ENCODE measurements at regions not wholly inside any gene's neighbourhood (a gene's known extent, or its start where the extent isn't known, plus 50 kb on each side); places are given as distances from the start of the nearest gene placed in this dataset.
"Not testable (repeated sequence)": the region's sequence is repeated elsewhere in the genome, so short reads cannot be mapped to it uniquely, and the experiment has no call there.

DNA sequence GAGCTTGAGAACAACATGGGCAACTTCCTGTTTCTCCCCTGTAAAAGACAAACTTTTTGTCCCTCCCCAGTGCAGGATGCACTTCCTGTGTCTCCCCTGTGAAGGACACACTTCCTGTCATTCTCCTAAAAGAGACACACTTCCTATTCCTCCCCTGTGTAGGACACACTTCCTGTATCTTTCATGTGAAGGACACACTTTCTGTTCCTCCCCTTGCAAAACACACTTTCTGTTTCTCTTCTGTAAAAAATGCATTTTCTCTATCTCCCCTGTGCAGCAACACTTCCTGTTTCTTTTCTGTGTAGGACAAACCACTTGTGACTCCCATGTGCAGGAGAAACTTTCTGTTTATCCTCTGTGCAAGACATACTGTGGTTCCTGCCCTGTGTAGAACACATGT lies 488.6 kb upstream of the USP9Y start:
- Mint-ChIP-seq H3K27me3 (no peaks in the 10 kb centered on the region), H3K9me3 (peaks cover 53% of the 10 kb centered on the region), H3K36me3 (ENCODE audit: insufficient read depth) (peaks cover 17% of the 10 kb centered on the region), H3K4me1 (peaks cover 53% of the 10 kb centered on the region), H3K27ac (ENCODE audit: low read depth) (no peak overlapping the region), H3K4me3 (peak overlapping the region; percentile 66)
- DNase-seq (ENCODE audit: low spot score in 2 of 2): no peak
- ATAC-seq (replicated peaks; ENCODE audit: extremely low read depth, poor library complexity, severe bottlenecking): no peak

DNA sequence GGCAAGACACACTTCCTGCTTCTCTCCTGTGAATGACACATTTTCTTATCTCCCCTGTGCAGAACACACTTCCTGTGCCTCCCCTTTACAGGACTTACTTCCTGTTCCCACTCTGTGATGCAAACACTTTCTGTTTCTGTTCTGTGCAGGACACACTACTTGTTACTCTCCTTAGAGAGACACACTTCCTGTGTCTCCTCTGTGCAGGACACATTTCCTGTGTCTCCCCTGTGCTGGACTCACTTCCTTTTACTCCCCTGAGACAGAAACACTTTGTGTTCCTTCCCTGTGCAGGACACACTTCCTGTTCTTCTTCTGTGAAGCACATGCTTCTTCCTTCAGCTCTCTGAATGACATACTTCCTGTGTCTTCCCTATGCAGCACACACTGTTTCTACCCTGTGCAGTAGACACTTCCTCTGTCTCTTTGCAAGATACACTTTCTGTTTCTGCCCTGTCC lies 485.4 kb upstream of the USP9Y start:
- H3K36me3 Mint-ChIP-seq (ENCODE audit: insufficient read depth): peaks cover 19% of the 10 kb centered on the region
- H3K4me1 Mint-ChIP-seq: peaks cover 63% of the 10 kb centered on the region
- DNase-seq (ENCODE audit: low spot score in 2 of 2) (peak in 1 of 2 donors; percentile 37), ATAC-seq (replicated peaks; ENCODE audit: extremely low read depth, poor library complexity, severe bottlenecking) (peak; percentile 85)
- H3K27me3 Mint-ChIP-seq: no peaks in the 10 kb centered on the region
- H3K9me3 Mint-ChIP-seq: peaks cover 64% of the 10 kb centered on the region
- peak overlapping the region; percentile 84 for H3K27ac Mint-ChIP-seq (ENCODE audit: low read depth)
- H3K4me3 Mint-ChIP-seq: peak overlapping the region; percentile 66

DNA sequence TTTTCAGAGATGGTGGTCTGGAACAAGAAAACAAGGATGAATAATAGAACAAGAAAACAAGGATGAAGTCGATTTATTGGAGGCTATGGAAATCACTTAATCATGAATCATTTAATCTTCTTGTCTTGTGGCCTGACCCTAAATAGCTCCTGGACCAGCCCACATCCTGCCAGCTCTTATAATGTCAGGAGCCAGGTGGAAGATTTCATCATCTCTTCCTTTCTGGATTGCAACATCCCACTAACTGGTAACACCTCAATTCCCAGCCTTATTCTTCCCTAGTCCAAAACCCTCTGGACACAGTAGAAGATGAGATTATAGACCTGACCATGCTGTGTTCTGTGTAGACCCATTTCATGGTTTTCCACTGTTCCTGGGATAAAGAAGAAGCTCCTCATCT lies 470.1 kb upstream of the USP9Y start:
- ATAC-seq (replicated peaks; ENCODE audit: extremely low read depth, poor library complexity, severe bottlenecking): no peak
- no peaks in the 10 kb centered on the region for H3K9me3 Mint-ChIP-seq

GRCh38 chrY:12236399-12236798 lies 464.6 kb upstream of the USP9Y start:
- no peaks in the 10 kb centered on the region for H3K36me3 Mint-ChIP-seq (ENCODE audit: insufficient read depth)
- H3K4me3 Mint-ChIP-seq: no peak overlapping the region
- DNase-seq (ENCODE audit: low spot score in 2 of 2) (no peak), ATAC-seq (replicated peaks; ENCODE audit: extremely low read depth, poor library complexity, severe bottlenecking) (no peak)
- H3K4me1 Mint-ChIP-seq: no peaks in the 10 kb centered on the region
- no peaks in the 10 kb centered on the region for H3K9me3 Mint-ChIP-seq
- peaks cover 28% of the 10 kb centered on the region for H3K27me3 Mint-ChIP-seq
- H3K27ac Mint-ChIP-seq (ENCODE audit: low read depth): no peak overlapping the region

More for the DNA sequence above, 470.1 kb upstream of the USP9Y start:
- H3K4me1 Mint-ChIP-seq: no peaks in the 10 kb centered on the region
- DNase-seq (ENCODE audit: low spot score in 2 of 2): no peak
- H3K4me3 Mint-ChIP-seq: no peak overlapping the region
- H3K27me3 Mint-ChIP-seq: peaks cover 66% of the 10 kb centered on the region
- H3K36me3 Mint-ChIP-seq (ENCODE audit: insufficient read depth): no peaks in the 10 kb centered on the region
- no peak overlapping the region for H3K27ac Mint-ChIP-seq (ENCODE audit: low read depth)

GRCh38 chrY:12240326-12240725 lies 460.7 kb upstream of the USP9Y start:
- not testable (repeated sequence) for H3K4me3 Mint-ChIP-seq; ATAC-seq (replicated peaks; ENCODE audit: extremely low read depth, poor library complexity, severe bottlenecking)

DNA sequence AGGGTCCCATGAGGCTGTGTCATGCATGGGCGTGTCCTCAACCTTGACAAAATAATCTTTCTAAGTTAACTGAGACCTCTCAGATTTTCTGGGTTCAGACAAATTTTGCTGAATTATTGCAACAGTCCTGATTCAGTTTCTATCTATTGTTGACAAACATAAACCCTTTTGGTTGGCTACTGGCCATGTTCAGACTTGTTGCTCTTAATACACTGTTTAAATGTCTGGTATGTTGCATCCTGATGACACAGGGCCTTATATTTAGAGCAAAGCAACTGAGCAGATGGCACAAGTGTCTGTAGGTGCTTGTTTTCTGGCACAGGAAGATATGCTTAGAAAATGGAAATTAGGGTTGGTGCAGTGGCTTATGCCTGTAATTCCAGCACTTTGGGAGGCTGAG lies 456.9 kb upstream of the USP9Y start:
- no peak overlapping the region for H3K27ac Mint-ChIP-seq (ENCODE audit: low read depth)
- no peaks in the 10 kb centered on the region for H3K9me3 Mint-ChIP-seq
- H3K36me3 Mint-ChIP-seq (ENCODE audit: insufficient read depth): no peaks in the 10 kb centered on the region
- ATAC-seq (replicated peaks; ENCODE audit: extremely low read depth, poor library complexity, severe bottlenecking) (no peak), DNase-seq (ENCODE audit: low spot score in 2 of 2) (no peak)
- H3K4me3 Mint-ChIP-seq: no peak overlapping the region
- H3K27me3 Mint-ChIP-seq: peaks cover 6% of the 10 kb centered on the region
- no peaks in the 10 kb centered on the region for H3K4me1 Mint-ChIP-seq

More at GRCh38 chrY:12240326-12240725, 460.7 kb upstream of the USP9Y start:
- not testable (repeated sequence) for H3K9me3 Mint-ChIP-seq; H3K36me3 Mint-ChIP-seq (ENCODE audit: insufficient read depth); H3K27me3 Mint-ChIP-seq; DNase-seq (ENCODE audit: low spot score in 2 of 2); H3K4me1 Mint-ChIP-seq; H3K27ac Mint-ChIP-seq (ENCODE audit: low read depth)

GRCh38 chrY:12253756-12254155 lies 447.3 kb upstream of the USP9Y start:
- ATAC-seq (replicated peaks; ENCODE audit: extremely low read depth, poor library complexity, severe bottlenecking) (no peak), DNase-seq (ENCODE audit: low spot score in 2 of 2) (no peak)
- H3K4me1 Mint-ChIP-seq: peaks cover 6% of the 10 kb centered on the region
- no peaks in the 10 kb centered on the region for H3K36me3 Mint-ChIP-seq (ENCODE audit: insufficient read depth)
- H3K27ac Mint-ChIP-seq (ENCODE audit: low read depth): no peak overlapping the region
- H3K27me3 Mint-ChIP-seq: peaks cover 12% of the 10 kb centered on the region
- H3K4me3 Mint-ChIP-seq: no peak overlapping the region
- H3K9me3 Mint-ChIP-seq: no peaks in the 10 kb centered on the region

DNA sequence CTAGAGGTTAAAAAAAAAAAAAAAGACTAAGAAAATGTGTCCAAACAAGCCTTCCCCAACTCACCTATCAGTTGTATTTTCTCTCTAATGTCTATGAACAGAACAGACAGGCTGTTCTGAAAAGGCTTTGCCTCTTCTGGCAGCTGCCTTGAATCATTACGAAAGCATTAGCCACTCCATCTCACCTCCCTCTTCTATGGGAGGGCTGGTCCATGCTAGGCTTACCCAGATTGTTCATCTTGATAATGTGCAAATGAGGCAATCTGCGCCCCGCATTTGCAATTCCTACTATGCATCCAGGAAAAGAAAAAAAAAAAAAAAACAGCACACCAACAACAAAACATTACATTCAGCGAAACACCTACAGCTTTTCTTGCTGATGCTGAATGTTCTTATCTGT lies 429.9 kb upstream of the USP9Y start:
- no peaks in the 10 kb centered on the region for H3K4me1 Mint-ChIP-seq
- peaks cover 2% of the 10 kb centered on the region for H3K36me3 Mint-ChIP-seq (ENCODE audit: insufficient read depth)
- no peaks in the 10 kb centered on the region for H3K9me3 Mint-ChIP-seq
- no peak overlapping the region for H3K4me3 Mint-ChIP-seq
- H3K27ac Mint-ChIP-seq (ENCODE audit: low read depth): no peak overlapping the region
- no peak for DNase-seq (ENCODE audit: low spot score in 2 of 2)
- H3K27me3 Mint-ChIP-seq: peaks cover 24% of the 10 kb centered on the region
- ATAC-seq (replicated peaks; ENCODE audit: extremely low read depth, poor library complexity, severe bottlenecking): no peak

DNA sequence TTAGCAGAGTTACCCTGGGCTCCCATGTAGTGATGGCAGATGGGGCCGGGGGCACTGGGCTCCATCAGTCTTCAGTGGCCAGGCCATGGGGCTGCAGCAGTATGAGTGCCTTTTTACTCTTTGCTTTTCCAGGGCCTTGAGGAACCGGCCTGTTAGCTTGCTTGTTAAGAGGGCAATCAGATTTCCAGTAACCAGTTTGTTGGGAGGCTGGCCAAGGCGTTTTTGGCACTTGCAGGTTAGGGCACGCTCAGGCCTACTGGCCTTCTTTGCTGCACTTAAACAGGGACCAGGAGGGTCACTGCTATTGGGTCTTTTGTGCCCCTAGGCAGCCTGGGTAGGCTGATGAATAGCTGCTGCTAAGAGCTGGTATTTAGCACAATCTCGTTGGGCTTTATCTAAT lies 415.4 kb upstream of the USP9Y start:
- Mint-ChIP-seq H3K36me3 (ENCODE audit: insufficient read depth) (peaks cover 1% of the 10 kb centered on the region), H3K27me3 (peaks cover 25% of the 10 kb centered on the region), H3K27ac (ENCODE audit: low read depth) (no peak overlapping the region), H3K4me1 (peaks cover 14% of the 10 kb centered on the region), H3K9me3 (no peaks in the 10 kb centered on the region), H3K4me3 (no peak overlapping the region)
- ATAC-seq (replicated peaks; ENCODE audit: extremely low read depth, poor library complexity, severe bottlenecking) (no peak), DNase-seq (ENCODE audit: low spot score in 2 of 2) (no peak)

DNA sequence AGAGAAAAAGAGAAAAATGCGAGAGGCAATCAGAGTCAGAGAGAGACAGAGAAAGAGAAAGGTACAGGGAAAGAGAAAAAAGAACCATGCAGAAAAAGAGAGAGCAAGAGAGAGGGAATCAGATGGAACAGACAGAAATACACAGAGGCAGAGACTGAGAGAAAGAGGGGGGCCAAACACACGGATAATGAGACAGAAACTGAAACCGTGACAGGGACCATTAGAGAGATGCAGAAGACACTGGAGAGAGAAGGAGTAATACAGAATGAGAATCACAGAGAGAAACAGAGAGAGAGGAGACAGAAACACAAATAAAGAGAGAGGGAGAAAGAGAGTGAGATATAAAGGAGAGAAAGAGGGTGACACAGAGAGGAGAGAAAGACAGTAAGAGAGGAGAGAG lies 412.1 kb upstream of the USP9Y start:
- no peak for DNase-seq (ENCODE audit: low spot score in 2 of 2)
- peaks cover 18% of the 10 kb centered on the region for H3K27me3 Mint-ChIP-seq
- H3K4me3 Mint-ChIP-seq: peak overlapping the region; percentile 56
- peak; percentile 43 for ATAC-seq (replicated peaks; ENCODE audit: extremely low read depth, poor library complexity, severe bottlenecking)
- peaks cover 14% of the 10 kb centered on the region for H3K4me1 Mint-ChIP-seq
- H3K27ac Mint-ChIP-seq (ENCODE audit: low read depth): peak overlapping the region; percentile 73
- no peaks in the 10 kb centered on the region for H3K9me3 Mint-ChIP-seq
- H3K36me3 Mint-ChIP-seq (ENCODE audit: insufficient read depth): peaks cover 1% of the 10 kb centered on the region

DNA sequence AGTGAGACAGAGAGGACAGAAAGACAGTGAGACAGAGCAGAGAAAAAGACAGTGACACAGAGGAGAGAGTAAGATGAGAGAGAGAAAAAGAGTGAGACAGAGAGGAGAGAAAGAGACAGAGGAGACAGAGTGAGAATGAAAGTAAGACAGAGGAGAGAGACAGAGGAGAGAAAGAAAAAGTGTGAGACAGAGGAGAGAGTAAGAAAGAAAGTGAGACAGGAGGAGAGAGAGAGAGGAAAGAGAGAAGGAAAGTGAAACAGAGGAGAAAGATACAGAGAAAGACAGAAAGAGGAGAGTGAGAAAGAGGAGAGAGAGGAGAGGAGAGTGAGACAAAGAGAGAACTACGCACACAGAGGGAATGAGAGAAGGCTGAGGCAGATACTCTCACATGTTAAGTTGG lies 411.6 kb upstream of the USP9Y start:
- Mint-ChIP-seq H3K27ac (ENCODE audit: low read depth) (peak overlapping the region; percentile 73), H3K27me3 (peaks cover 13% of the 10 kb centered on the region), H3K36me3 (ENCODE audit: insufficient read depth) (peaks cover 1% of the 10 kb centered on the region), H3K9me3 (no peaks in the 10 kb centered on the region), H3K4me3 (peak overlapping the region; percentile 56), H3K4me1 (peaks cover 14% of the 10 kb centered on the region)
- ATAC-seq (replicated peaks; ENCODE audit: extremely low read depth, poor library complexity, severe bottlenecking) (no peak), DNase-seq (ENCODE audit: low spot score in 2 of 2) (no peak)

DNA sequence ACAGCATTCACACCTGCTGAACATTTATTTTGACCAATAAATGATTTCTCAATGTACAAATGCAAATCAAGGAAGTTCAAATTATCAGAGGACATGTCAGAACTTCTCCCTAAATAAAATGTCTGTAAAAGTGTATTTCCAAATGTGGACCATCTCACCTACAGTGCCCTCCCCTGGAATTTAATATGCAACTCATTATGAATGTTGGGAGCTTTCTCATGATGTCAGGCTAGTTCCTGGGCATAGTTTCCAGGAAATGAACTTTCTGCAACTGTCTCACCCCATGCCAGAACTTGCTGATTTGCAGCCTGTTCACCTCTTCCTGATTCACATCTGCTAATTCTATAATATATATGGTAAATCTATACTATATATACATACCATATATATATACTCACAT lies 408.5 kb upstream of the USP9Y start:
- Mint-ChIP-seq H3K4me1 (peaks cover 14% of the 10 kb centered on the region), H3K4me3 (no peak overlapping the region), H3K36me3 (ENCODE audit: insufficient read depth) (peaks cover 1% of the 10 kb centered on the region), H3K27me3 (no peaks in the 10 kb centered on the region), H3K27ac (ENCODE audit: low read depth) (no peak overlapping the region), H3K9me3 (no peaks in the 10 kb centered on the region)
- DNase-seq (ENCODE audit: low spot score in 2 of 2): no peak
- no peak for ATAC-seq (replicated peaks; ENCODE audit: extremely low read depth, poor library complexity, severe bottlenecking)

GRCh38 chrY:12296460-12296859 lies 404.6 kb upstream of the USP9Y start:
- Mint-ChIP-seq H3K4me1 (no peaks in the 10 kb centered on the region), H3K27ac (ENCODE audit: low read depth) (no peak overlapping the region), H3K36me3 (ENCODE audit: insufficient read depth) (no peaks in the 10 kb centered on the region), H3K9me3 (no peaks in the 10 kb centered on the region), H3K27me3 (no peaks in the 10 kb centered on the region), H3K4me3 (no peak overlapping the region)
- ATAC-seq (replicated peaks; ENCODE audit: extremely low read depth, poor library complexity, severe bottlenecking): no peak
- DNase-seq (ENCODE audit: low spot score in 2 of 2): no peak

- not testable (repeated sequence) for H3K9me3 Mint-ChIP-seq; H3K27me3 Mint-ChIP-seq; ATAC-seq (replicated peaks; ENCODE audit: extremely low read depth, poor library complexity, severe bottlenecking); DNase-seq (ENCODE audit: low spot score in 2 of 2); H3K27ac Mint-ChIP-seq (ENCODE audit: low read depth); H3K4me3 Mint-ChIP-seq; H3K36me3 Mint-ChIP-seq (ENCODE audit: insufficient read depth)
- H3K4me1 Mint-ChIP-seq: peaks cover 14% of the 10 kb centered on the region
Observed at GRCh38 chrY:12299796-12300195, 401.2 kb upstream of the USP9Y start.

Data from central memory CD8-positive, alpha-beta T cell (primary cell).